CD4-positive, alpha-beta T cell treated with Interleukin-17A for 1 hour (primary cell): ENCODE measurements at regions not wholly inside any gene's neighbourhood (a gene's known extent, or its start where the extent isn't known, plus 50 kb on each side); places are given as distances from the start of the nearest gene placed in this dataset.
"Not testable (repeated sequence)": the region's sequence is repeated elsewhere in the genome, so short reads cannot be mapped to it uniquely, and the experiment has no call there.

Source experiments
- DNase-seq: peaks from one replicate; pipeline ENCODE4 v3.0.0-alpha.2; 2020

- no peak for DNase-seq
These were observed 74.8 kb upstream of the IPO5 start for GRCh38 chr13:97878431-97879375.

- no peak for DNase-seq
These were observed 73.7 kb upstream of the IPO5 start for GRCh38 chr13:97879646-97880310.

GRCh38 chr13:97880311-97880675 lies 73.2 kb upstream of the IPO5 start:
- no peak for DNase-seq

GRCh38 chr13:97881556-97881955 lies 71.9 kb upstream of the IPO5 start:
- no peak for DNase-seq

- no peak for DNase-seq
These were observed 70.1 kb upstream of the IPO5 start for GRCh38 chr13:97883396-97883795.

- no peak for DNase-seq
These were observed 68.6 kb upstream of the IPO5 start for GRCh38 chr13:97884707-97885468.

GRCh38 chr13:97885641-97886040 lies 67.8 kb upstream of the IPO5 start:
- no peak for DNase-seq

GRCh38 chr13:97889803-97890202 lies 63.7 kb upstream of the IPO5 start:
- DNase-seq, result no peak

GRCh38 chr13:97890573-97890972 lies 62.9 kb upstream of the IPO5 start:
- no peak for DNase-seq

- not testable (repeated sequence) for DNase-seq
These were observed 61.5 kb upstream of the IPO5 start for GRCh38 chr13:97891964-97892363.

- no peak for DNase-seq
These were observed 60.8 kb upstream of the IPO5 start for GRCh38 chr13:97892717-97893116.

GRCh38 chr13:97895383-97895782 lies 58.1 kb upstream of the IPO5 start:
- DNase-seq, result no peak

- DNase-seq, result no peak
These were observed 57.0 kb upstream of the IPO5 start for GRCh38 chr13:97896446-97896845.

- no peak for DNase-seq
These were observed 51.8 kb upstream of the IPO5 start for GRCh38 chr13:97901716-97902115.
